GM21723 (cell line): ENCODE measurements at regions not wholly inside any gene's neighbourhood (a gene's known extent, or its start where the extent isn't known, plus 50 kb on each side); places are given as distances from the start of the nearest gene placed in this dataset.

Experiments used
- ATAC-seq: cut with Tn5 transposase; IDR thresholded peaks from one replicate; pipeline ENCODE4 v1.9.1; 2021; ENCODE audit warnings: mild to moderate bottlenecking, moderate library complexity; ENCODE audit not compliant: unreplicated experiment

DNA sequence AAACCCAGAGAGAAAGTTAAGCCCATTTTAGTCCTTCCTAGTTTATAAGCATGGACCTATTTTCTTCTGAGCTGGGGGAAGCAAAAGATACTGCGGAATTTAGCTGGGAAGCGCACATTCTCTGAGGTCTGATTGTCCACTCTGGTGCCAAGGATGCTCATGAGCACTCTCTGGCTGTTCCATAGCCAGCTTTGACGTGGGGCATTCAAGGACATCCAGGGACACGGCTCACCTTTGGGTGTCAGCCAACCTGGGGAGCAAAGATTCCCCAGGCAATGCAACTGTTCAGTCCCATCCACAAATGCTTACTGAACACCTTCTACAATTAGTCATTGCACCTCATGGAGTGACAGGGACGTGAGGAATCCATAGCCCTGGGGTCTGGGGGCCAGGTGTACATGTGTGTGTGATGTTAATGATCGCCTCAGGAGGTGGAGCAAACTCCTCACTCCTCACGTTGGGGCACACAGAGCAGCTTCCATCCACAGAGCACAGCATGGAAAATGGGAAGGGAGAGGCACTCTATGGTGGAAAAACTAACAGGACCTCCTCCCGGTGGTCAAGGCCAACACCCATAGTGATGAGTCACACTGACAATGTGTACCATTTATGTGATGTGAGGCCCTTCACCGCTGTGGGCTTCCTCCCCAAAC lies 67.5 kb upstream of the IGFBP3 start:
- no peak for ATAC-seq

DNA sequence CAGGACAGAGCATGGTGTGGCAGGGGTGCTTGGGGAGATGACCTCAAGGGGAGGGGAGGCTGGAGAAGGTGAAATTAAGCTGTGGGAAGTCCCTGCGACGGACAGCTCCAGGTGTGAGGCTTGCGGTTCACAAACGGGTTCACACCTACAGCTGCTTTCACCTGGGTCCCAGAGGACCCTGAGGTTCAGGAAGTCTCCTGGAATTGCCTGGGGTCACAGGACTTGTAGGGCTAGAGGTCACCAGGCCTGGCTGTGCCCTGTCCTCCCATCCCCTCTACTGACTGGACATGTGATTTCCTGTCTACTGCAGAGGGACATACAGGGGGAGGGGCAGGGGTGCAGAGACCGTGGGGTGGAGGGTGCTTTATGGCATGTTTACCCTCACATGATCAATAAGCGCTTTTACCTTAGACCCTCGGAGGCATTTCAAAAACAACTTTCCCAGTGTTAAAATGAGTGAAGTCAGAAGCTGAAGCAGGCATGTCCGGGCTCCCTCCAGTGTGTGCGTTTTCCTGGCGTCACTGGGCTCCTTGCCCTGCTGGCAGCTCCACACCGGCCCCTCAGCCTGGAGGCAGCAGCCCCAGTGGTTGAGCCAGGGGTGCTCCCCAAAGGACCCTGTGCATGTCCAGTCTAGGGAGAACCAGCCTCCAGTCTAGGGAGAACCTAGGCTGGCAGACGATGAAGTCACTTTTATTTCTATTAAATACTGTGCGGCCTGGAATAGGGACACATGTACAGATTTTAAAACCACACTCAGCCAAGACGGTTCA lies 66.6 kb upstream of the IGFBP3 start:
- ATAC-seq = no peak

DNA sequence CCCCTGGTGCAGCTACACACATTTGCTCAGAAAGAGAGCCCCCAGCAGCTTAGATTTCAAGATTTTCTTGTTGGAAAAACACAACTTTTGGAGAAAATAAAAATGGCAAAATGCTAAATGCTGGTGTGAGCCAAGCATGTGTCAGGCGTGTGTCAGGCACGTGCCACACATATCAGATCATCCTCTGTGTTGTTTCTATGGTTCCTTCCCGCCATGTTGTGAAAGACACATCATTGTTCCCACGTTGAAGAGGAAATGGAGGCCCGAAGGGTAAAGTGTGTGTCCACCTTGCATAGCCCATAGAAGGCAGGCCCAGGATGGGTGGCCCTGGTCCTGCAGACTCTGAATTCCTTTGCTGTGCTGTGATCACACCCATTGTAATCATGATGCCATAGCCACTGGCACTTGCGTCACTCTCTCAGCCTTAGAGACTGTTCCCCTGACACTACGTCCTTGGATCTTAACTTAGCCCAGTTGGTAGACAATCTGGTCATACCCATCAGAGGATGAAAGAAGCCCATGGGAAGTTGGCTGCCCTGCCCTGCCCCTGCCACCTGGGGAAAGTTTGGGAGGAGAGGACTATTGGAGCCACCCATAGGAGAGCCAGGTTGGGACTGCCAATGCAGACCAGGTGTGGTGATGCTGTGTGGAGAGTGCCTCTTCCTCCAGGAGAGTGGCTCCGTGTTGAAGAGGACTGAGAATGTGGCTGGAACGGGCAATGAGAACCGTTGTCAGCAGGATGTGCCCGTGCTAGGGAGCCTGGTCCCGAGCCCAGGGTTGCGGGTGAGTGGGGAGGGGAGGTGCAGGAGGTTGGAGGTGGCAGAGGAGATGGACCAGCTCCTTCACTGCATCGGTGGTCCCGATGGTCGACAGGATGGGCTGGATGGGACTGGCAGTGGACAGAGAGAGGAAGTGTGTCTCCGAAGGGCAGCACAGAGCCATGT lies 65.6 kb upstream of the IGFBP3 start:
- no peak for ATAC-seq

DNA sequence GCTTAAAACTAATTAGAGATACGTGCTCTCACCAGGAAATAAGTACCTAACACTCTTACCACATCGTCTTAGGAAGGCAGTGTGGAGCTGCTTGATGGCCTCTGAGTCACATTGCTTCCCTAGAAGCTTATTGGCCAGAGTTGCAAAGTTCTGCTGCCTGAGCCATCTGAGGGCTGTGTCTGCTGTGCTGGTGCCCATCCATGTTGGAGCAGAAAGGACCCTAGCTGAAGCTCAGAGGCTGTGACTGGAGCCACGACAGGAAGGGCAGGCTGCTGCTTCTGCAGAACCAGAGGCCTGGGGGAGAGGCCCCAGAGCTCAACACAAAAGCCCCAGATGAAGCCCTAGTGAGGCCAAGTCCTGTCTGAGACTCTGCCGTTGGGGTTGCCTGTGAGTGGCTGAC lies 64.8 kb upstream of the IGFBP3 start:
- no peak for ATAC-seq

DNA sequence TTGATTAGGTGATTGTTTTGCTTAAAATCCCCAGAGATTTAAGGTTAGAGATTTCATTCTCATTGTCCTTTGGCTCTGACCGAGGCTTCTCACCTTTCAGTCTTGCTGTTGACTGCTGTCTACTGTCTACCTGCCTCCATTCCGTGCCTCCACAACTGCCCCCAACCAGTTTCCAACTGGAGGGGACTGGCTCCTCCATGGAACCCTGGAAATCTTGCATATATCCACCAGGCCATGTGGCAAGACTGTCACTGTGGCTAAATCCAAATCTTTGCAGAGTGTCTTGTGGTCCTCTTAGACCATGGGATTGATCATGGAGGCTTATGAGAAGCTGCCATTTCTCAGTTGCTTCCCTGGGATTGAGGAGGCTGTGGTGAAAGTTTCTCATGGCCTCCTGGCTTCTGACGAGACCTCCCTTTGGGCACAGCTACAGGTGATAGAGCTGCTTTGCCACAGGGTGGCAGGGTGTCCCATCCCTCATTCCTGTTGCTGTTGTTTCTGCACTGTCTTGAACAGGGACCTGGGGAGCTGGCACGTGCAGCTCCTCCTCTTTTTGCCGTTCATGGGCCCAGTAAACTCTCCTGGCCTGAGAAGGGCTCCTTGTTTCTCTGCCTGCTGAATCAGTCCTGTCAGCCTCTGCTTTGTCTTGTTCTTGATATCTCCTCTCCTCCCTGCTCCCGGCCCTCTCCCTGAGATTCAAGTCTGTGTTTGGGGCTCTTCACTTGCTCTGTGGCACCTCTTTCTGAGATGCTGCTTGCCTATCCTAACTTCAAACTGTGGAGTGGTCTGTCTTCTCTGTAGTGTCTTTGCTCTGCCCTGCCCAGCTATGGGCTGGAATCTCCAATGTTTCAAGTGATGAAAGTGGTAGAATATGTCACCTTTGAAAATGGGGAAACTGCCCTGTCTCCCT lies 63.6 kb upstream of the IGFBP3 start:
- no peak for ATAC-seq

DNA sequence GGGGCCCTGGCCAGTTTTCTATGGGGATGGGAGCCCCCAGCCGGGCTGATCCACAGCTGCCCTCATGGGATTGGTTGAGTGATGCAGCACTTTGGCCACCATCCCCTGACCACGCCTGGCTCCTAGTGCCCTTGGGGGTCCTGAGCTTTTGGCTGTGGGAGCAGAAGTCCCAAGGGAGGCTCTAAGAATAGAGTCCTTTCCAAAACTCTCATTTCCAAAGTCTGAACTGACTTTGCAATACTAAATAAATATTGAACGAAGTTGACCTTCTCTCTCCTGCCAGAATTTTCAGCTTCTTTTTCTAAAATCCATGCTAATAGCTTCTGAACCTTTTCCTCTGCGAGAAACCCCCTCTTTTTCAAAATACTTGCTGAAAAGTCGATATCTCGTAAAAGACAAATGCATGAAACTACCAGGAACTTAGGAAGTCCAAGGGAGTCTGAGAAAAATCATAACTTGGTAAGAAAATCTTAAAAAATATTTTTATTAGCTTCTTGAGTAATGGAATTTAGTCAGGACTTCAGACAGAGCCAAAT lies 62.7 kb upstream of the IGFBP3 start:
- ATAC-seq = no peak

DNA sequence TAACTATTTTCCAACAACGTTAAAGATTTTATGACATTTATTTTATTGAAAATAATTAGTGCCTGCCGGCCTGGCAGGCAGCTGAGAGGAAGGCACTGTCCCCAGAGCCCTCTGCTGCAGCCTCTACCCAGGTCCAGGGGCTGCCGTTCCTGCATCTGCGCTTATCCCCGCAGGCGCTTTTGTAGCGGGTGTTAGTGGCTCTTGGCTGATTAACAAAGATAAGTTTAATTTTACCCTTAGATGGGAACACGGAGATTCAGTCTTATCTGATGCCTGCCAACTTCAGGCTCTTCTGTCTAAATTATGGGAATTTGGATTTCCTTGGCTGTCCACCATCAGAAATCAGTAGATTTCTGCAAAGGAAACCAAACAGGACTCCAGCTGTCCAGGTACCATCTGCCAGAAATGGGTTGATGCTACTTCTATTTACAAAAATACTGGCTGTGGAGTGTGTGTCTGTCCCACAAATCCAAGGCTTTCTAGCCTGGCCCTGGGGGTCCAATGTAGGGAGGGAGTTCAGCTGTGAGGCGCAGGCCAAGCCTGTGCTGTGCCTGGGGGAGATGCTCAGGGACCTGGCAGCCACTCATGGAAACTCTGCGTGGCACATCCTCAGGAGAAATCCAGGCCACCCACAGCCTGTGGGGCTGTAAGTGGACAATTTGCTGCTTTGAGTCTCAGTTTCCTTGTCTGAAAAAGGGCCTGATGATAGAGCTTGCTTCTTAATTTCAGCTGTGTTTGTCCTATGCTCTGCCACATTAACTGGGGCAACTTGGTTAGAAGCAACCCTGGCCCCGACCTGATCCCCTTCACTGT lies 62.0 kb upstream of the IGFBP3 start:
- no peak for ATAC-seq

GRCh38 chr7:45982132-45982531 lies 61.1 kb upstream of the IGFBP3 start:
- no peak for ATAC-seq

GRCh38 chr7:45980973-45981372 lies 59.9 kb upstream of the IGFBP3 start:
- ATAC-seq = no peak

DNA sequence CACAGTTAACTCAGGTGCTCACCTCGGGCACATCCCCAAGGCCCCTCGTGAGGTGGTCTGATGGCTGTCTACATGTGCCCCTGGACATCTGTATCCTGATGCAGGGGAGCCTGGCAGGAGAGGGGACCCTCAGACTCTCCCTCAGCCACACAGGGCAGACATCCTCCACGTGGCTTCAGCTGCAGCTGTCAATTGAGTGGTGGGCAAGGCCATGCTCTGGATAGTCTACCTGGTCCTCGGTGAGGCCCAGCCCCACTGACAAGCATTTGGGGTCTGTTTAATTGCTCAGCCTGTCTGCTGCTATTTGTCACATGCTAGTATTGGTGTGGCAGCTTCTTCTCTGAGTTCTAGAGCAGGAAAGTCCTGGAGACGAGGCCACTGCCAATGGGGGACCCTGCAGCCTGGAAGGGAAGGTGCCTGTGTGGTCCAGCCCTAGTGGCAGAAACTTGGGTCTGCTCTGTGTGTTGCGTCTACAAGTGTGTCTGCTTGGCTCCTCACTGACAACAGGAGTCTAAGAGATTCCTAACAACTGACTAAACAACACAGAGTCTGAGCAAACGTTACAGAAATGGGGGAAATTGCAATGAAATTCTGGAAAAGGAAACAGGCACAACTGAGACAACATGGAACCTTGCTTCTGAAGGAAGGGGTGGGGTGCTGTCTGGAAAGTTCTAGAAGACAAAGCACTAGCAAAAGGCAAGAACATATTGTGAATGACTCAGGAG lies 59.3 kb upstream of the IGFBP3 start:
- no peak for ATAC-seq

- ATAC-seq = no peak
These were observed 58.5 kb upstream of the IGFBP3 start for GRCh38 chr7:45979275-45980180.

DNA sequence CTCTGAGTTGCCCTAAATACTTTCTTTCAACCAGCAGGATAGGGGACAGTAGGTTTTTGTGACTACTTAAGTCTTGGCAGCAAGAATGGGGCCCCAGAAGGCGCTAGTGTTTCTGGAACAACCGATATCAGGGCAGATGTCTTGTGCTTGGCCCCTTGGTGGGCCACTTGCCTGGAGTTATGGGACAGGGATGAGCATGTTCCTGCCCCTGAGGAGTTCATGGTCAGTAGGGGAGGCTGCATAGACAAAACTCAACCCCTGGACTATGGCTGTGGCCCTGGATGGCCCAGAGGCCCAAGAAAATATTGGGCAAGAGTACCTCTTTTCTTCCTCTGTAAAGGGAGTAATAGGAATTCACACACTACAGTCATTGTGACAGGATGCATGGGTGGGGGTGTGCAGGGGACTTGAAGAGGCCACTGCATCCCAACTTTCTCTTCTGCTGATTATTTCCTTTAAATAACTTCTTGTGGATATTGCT lies 57.7 kb upstream of the IGFBP3 start:
- ATAC-seq = no peak

DNA sequence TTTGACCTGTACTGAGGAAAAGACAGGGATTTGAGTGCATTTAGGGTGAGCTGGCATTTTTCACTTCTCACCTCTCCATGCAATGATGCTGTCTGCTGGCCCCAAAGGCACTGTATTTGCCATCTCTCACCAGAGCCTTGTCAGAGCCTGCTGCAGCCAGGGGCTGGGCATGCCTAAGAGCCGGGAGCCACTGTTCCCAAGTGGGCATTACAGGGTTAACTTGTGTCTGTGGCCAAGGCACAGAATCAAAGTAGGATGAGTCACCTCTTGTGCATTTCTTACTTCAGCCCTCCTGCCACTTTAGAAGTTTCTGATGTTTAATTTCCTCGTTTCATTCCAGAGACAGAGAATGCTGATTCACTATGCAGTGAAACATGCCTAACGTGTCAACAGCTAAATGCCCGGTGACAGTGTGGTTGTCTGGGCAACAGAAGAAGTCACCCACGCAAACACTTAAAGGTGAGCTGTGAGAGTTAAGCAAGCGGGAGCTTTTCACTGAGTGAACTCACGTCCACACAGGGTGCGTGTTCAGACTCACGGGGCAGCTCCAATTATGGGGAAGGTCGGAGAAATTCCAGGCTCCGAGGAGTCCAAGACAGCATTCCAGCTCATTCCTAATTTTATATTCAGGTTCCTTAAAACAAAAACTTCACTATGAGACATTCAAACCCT lies 57.1 kb upstream of the IGFBP3 start:
- ATAC-seq = no peak

DNA sequence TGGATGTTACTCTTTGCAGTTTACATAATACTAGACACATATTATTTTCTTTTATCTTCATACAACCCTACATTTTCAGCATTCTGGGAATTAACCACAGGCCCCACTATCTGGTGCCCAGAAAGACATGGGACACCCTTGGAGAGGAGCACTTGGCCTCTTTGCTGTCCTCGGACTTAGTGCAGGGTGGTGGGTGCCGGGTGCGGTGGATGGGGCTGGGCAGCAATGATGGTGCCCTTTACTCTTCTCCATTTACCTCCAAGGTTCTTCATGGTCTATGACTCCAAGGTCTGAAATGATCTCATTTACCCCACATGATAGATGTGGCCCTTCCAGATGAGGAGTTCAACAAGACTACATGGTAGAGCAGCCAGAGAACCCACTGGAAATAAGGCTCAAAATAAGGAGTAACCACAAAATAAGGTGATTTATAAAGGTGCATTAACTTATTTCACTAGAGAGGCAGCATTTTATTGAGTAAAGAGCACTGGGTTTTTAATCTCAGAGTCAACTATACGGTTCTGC lies 56.2 kb upstream of the IGFBP3 start:
- ATAC-seq = no peak

GRCh38 chr7:45976485-45976856 lies 55.4 kb upstream of the IGFBP3 start:
- no peak for ATAC-seq

GRCh38 chr7:45975847-45976484 lies 54.9 kb upstream of the IGFBP3 start:
- no peak for ATAC-seq
